HG03066 (cell line): ENCODE measurements at regions not wholly inside any gene's neighbourhood (a gene's known extent, or its start where the extent isn't known, plus 50 kb on each side); places are given as distances from the start of the nearest gene placed in this dataset.

Experiments used
- ATAC-seq: cut with Tn5 transposase; IDR thresholded peaks from one replicate; pipeline ENCODE4 v1.9.1; 2021; ENCODE audit warnings: low read depth; ENCODE audit not compliant: unreplicated experiment

GRCh38 chr13:40064154-40065097 lies 409.0 kb downstream of the COG6 start:
- no peak for ATAC-seq

GRCh38 chr13:40069173-40070044 lies 413.9 kb downstream of the COG6 start:
- peak; percentile 58 for ATAC-seq

GRCh38 chr13:40070357-40070756 lies 414.9 kb downstream of the COG6 start:
- ATAC-seq = no peak

- ATAC-seq = no peak
Observed at GRCh38 chr13:40072663-40073120, 417.2 kb downstream of the COG6 start.

- no peak for ATAC-seq
Observed at GRCh38 chr13:40074338-40074737, 418.9 kb downstream of the COG6 start.

- ATAC-seq = no peak
Observed at GRCh38 chr13:40075281-40075680, 419.8 kb downstream of the COG6 start.

- ATAC-seq = no peak
Observed at GRCh38 chr13:40076765-40077362, 421.4 kb downstream of the COG6 start.

GRCh38 chr13:40077396-40078027 lies 422.1 kb downstream of the COG6 start:
- ATAC-seq = no peak

- ATAC-seq = no peak
Observed at GRCh38 chr13:40079721-40080120, 424.3 kb downstream of the COG6 start.

- no peak for ATAC-seq
Observed at GRCh38 chr13:40080676-40081075, 425.2 kb downstream of the COG6 start.

GRCh38 chr13:40082639-40083038 lies 427.2 kb downstream of the COG6 start:
- no peak for ATAC-seq

GRCh38 chr13:40083841-40084240 lies 428.4 kb downstream of the COG6 start:
- ATAC-seq = no peak

- ATAC-seq = no peak
Observed at GRCh38 chr13:40084934-40085333, 429.5 kb downstream of the COG6 start.

GRCh38 chr13:40087091-40088002 lies 431.9 kb downstream of the COG6 start:
- no peak for ATAC-seq

GRCh38 chr13:40094056-40094455 lies 438.6 kb downstream of the COG6 start:
- no peak for ATAC-seq

GRCh38 chr13:40095695-40096356 lies 440.4 kb downstream of the COG6 start:
- no peak for ATAC-seq

GRCh38 chr13:40096357-40096901 lies 441.0 kb downstream of the COG6 start:
- no peak for ATAC-seq

GRCh38 chr13:40098246-40098645 lies 442.8 kb downstream of the COG6 start:
- no peak for ATAC-seq
